Gastrocnemius medialis (tissue), 4 donors: ENCODE measurements at regions not wholly inside any gene's neighbourhood (a gene's known extent, or its start where the extent isn't known, plus 50 kb on each side); places are given as distances from the start of the nearest gene placed in this dataset.

Source experiments
- CTCF ChIP-seq, 5 experiments: fragments of 450-650 bp in 3 of 5; fragments of 200-600 bp in 2 of 5; sonication (generic) in 2 of 5; IDR thresholded peaks in 4 of 5; conservative IDR thresholded peaks in 1 of 5; 1 replicate in 4 of 5; 2 replicates in 1 of 5; pipeline ENCODE4 v1.5.1; 2016 to 2019; ENCODE audit warnings: antibody characterized with exemption in 5 of 5, mild to moderate bottlenecking in 3 of 5, moderate library complexity in 3 of 5
- POLR2A ChIP-seq, 2 donors: fragments of 450-650 bp; IDR thresholded peaks; one replicate each; pipeline ENCODE4 v1.6.1; 2017; ENCODE audit warnings: antibody characterized with exemption in 2 of 2, mild to moderate bottlenecking in 2 of 2, moderate library complexity in 2 of 2

- no peak for TF ChIP-seq CTCF (IDR thresholded peaks at IDR 0.05 in 4 of 5, conservative IDR thresholded peaks at IDR 0.05 in 1 of 5)
- TF ChIP-seq POLR2A (IDR thresholded peaks at IDR 0.05), result no peak
Observed at GRCh38 chr18:21943456-21943855, 202.9 kb downstream of the MIB1 start.
